Uterus (tissue), 3 donors: ENCODE measurements at regions not wholly inside any gene's neighbourhood (a gene's known extent, or its start where the extent isn't known, plus 50 kb on each side); places are given as distances from the start of the nearest gene placed in this dataset.

Experiments
- DNase-seq, 2 donors: peaks; one replicate each; pipeline ENCODE4 v3.0.0-alpha.2; 2019 to 2020
- H3K27ac ChIP-seq, 2 donors: fragments of 200-600 bp; sonication (generic); 1 replicate in 1 of 2; 2 replicates in 1 of 2; pipeline ENCODE4 v1.5.1; 2016 to 2018
- H3K27me3 ChIP-seq, 2 donors: fragments of 200-600 bp; sonication (generic); one replicate each; pipeline ENCODE4 v1.5.1; 2018 to 2019; ENCODE audit warnings: control low read depth in 1 of 2
- H3K36me3 ChIP-seq, 2 donors: fragments of 200-600 bp; sonication (generic); one replicate each; pipeline ENCODE4 v1.5.1; 2019; ENCODE audit warnings: control low read depth in 1 of 2
- H3K4me1 ChIP-seq, 2 donors: fragments of 200-600 bp; sonication (generic); one replicate each; pipeline ENCODE4 v1.5.1; 2018 to 2019; ENCODE audit warnings: control low read depth in 1 of 2
- H3K4me3 ChIP-seq, 2 donors: fragments of 200-600 bp; sonication (generic); 1 replicate in 1 of 2; 2 replicates in 1 of 2; pipeline ENCODE4 v1.5.1; 2018 to 2019; ENCODE audit warnings: mild to moderate bottlenecking in 1 of 2
- H3K9me3 ChIP-seq, 2 donors: fragments of 200-600 bp; sonication (generic); one replicate each; pipeline ENCODE4 v1.5.1; 2019; ENCODE audit warnings: control low read depth in 1 of 2
- POLR2A ChIP-seq, 2 donors: fragments of 450-650 bp; IDR thresholded peaks; one replicate each; pipeline ENCODE4 v1.6.1; 2016; ENCODE audit warnings: antibody characterized with exemption in 2 of 2, mild to moderate bottlenecking in 1 of 2, moderate library complexity in 1 of 2
- intact Hi-C: fragments of 100-400 bp; cut with DNase I; formaldehyde crosslinking; loops from one replicate; pipeline ENCODE4 v1.15.1; 2023; ENCODE audit warnings: low total_unique reads
- TF ChIP-seq, protein P1 (sequence below), 4 experiments: fragments of 200-600 bp in 2 of 4; fragments of 450-650 bp in 2 of 4; sonication (generic) in 2 of 4; IDR thresholded peaks; one replicate each; pipeline ENCODE4 v1.5.1; 2016 to 2019; ENCODE audit warnings: antibody characterized with exemption in 4 of 4, mild to moderate bottlenecking in 2 of 4, moderate library complexity in 1 of 4
- donor health status: DM: yes; HTN: yes; CAD: no.

DNA sequence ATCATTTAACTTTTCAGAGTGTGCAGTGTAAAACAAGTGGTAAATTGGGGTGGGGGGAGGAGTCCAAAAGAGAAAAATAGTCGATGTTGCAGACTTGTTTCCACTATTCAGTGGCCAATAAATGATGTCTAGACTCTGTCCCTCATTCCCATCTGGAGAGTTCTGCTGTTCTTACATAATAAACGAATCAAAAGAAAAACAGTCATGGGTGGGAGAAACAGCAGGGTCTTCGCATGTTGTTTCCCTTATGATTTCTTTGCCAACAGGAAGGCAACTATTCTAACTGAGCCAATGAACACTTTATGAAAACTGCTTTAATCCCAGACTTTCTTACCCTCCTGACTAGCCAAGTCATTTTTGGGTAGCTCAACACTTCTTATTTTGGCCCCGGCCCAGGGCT lies 615.5 kb downstream of the FGF9 start:
- TF ChIP-seq, protein P1, sequence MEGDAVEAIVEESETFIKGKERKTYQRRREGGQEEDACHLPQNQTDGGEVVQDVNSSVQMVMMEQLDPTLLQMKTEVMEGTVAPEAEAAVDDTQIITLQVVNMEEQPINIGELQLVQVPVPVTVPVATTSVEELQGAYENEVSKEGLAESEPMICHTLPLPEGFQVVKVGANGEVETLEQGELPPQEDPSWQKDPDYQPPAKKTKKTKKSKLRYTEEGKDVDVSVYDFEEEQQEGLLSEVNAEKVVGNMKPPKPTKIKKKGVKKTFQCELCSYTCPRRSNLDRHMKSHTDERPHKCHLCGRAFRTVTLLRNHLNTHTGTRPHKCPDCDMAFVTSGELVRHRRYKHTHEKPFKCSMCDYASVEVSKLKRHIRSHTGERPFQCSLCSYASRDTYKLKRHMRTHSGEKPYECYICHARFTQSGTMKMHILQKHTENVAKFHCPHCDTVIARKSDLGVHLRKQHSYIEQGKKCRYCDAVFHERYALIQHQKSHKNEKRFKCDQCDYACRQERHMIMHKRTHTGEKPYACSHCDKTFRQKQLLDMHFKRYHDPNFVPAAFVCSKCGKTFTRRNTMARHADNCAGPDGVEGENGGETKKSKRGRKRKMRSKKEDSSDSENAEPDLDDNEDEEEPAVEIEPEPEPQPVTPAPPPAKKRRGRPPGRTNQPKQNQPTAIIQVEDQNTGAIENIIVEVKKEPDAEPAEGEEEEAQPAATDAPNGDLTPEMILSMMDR (IDR thresholded peaks at IDR 0.05) = no peak
- no peak for TF ChIP-seq POLR2A (IDR thresholded peaks at IDR 0.05)

DNA sequence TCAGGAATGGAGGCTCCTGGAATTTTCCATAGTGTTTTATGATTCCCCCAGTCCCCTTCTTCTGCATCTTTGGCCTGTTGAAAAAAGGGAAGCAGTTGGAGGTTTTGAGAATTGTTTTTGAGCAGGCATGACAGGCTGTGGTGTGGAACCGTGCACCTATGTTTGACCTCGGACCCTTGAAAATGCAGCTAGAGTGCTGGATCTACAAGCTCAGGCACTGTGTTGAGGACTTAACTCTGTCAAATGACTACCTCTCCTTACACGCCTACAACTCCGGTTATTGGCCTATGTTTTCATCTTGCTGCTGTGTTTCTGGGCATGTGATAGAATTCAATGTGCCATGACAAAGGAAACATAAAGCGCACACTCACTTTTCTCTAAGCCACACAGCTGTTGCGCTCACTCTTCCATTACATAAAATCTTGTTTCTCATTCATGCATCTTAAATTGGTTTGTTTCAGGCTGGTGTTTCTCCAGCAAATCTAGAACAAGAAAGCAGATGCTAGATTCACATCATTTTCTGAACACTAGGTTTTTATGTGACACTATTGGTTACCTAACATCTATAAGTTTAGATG lies 616.6 kb downstream of the FGF9 start:
- Histone ChIP-seq H3K4me3 (no peak overlapping the region), H3K36me3 (no peaks in the 10 kb centered on the region), H3K4me1 (no peaks in the 10 kb centered on the region), H3K27ac (no peak overlapping the region), H3K27me3 (no peaks in the 10 kb centered on the region), H3K9me3 (no peaks in the 10 kb centered on the region)
- intact Hi-C loops = no loop called here
- no peak for DNase-seq
- no peak for TF ChIP-seq POLR2A (IDR thresholded peaks at IDR 0.05)

More for the DNA sequence above, 615.5 kb downstream of the FGF9 start:
- DNase-seq = no peak
- no peaks in the 10 kb centered on the region for H3K27me3 ChIP-seq
- no peak overlapping the region for H3K4me3 ChIP-seq
- no peaks in the 10 kb centered on the region for H3K36me3 ChIP-seq
- no peak overlapping the region for H3K27ac ChIP-seq
- intact Hi-C loops = no loop called here
- H3K9me3 ChIP-seq = no peaks in the 10 kb centered on the region
- H3K4me1 ChIP-seq = no peaks in the 10 kb centered on the region

DNA sequence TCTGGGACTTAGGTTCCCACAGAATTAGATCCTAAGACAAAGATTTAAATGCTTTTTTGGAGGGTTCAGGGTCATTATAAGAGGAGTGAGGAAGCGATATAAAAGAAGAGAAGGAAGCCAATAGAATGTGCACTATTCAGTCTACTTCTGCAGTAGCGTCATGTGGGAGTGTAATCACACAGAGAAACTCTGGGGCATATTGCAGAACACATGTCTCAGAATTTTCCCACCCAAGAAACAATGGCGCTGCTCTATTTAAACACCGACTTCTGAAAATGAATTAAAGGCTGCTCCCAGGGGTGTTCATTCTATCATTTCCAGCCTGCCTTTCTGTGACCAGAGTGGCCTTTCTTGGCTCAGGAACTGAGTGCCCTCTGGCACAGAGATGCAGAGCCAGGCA lies 617.6 kb downstream of the FGF9 start:
- intact Hi-C loops = no loop called here
- no peak overlapping the region for H3K4me3 ChIP-seq
- H3K27ac ChIP-seq = no peak overlapping the region
- H3K9me3 ChIP-seq = no peaks in the 10 kb centered on the region
- no peaks in the 10 kb centered on the region for H3K4me1 ChIP-seq
- no peak for TF ChIP-seq POLR2A (IDR thresholded peaks at IDR 0.05)
- TF ChIP-seq, protein P1 (IDR thresholded peaks at IDR 0.05) = no peak
- no peaks in the 10 kb centered on the region for H3K27me3 ChIP-seq
- no peaks in the 10 kb centered on the region for H3K36me3 ChIP-seq
- no peak for DNase-seq

DNA sequence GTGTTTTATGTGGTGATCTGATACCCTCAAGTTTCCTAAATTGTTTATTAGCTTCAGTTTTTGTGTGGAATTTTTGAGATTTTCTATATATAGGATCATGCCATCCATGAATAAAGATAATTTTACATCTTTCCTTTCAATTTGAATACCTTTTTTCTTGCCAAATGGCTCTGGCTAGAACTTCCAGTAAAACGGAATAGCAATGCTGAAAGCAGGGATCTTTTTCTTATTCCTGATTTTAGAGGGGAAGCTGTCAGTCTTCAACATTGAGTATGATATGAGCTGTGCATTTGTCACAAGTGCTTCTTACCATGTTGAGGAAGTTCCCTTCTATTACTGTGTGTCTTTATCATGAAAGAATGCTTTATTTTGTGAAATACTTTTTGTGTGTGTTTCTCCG lies 618.8 kb downstream of the FGF9 start:
- no peaks in the 10 kb centered on the region for H3K4me1 ChIP-seq
- no peak for TF ChIP-seq POLR2A (IDR thresholded peaks at IDR 0.05)
- TF ChIP-seq, protein P1 (IDR thresholded peaks at IDR 0.05) = no peak
- no peaks in the 10 kb centered on the region for H3K36me3 ChIP-seq

DNA sequence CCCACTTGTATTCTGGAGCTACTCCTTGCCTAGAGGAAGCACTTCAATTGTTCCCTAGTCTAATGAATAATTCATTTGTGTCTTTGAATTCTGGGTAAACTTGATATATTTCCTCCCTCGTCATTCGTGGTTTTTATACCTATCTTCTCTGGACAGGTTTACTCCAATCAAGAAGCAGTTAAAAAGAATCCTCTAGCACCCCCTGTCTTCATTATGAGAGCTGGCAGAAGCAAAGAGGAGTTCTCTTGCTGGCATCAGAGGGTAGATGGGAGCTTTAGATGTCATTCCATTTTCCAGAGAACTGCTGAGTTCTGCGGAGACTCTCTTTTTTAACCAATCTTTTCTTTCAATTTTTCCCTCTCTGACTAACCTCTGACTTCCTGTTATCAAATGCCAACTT lies 627.7 kb downstream of the FGF9 start:
- Histone ChIP-seq H3K36me3 (no peaks in the 10 kb centered on the region), H3K4me3 (no peak overlapping the region), H3K27me3 (no peaks in the 10 kb centered on the region), H3K27ac (no peak overlapping the region), H3K4me1 (no peaks in the 10 kb centered on the region), H3K9me3 (no peaks in the 10 kb centered on the region)
- DNase-seq = no peak
- intact Hi-C loops = no loop called here
- TF ChIP-seq, protein P1 (IDR thresholded peaks at IDR 0.05) = no peak
- no peak for TF ChIP-seq POLR2A (IDR thresholded peaks at IDR 0.05)

More for the DNA sequence above, 618.8 kb downstream of the FGF9 start:
- H3K27me3 ChIP-seq = no peaks in the 10 kb centered on the region
- DNase-seq = no peak
- intact Hi-C loops = no loop called here
- no peak overlapping the region for H3K4me3 ChIP-seq
- H3K27ac ChIP-seq = no peak overlapping the region
- H3K9me3 ChIP-seq = no peaks in the 10 kb centered on the region
